ENCODE measurements at regions not wholly inside any gene's neighbourhood (a gene's known extent, or its start where the extent isn't known, plus 50 kb on each side); places are given as distances from the start of the nearest gene placed in this dataset.

DNA sequence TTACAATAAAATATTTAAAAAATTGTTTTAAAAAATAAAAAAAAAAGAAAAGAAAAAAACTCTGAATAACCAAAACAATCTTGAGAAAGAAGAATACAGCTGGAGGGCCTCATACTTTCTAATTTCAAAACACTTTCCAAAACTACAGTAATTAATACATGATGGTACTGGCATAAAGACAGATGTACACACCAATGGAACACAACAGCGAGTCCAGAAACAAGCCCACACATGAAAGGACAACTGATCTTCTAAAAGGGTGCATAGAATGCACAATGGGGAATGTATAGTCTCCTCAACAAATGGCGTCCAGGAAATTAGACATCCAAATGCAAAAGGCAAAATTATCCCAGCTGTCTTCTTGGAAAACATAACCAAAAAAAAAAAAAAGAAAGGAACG is 99.6 kb downstream of the LURAP1L start:
- TF ChIP-seq YY1 (IDR thresholded peaks at IDR 0.05; ENCODE audit: insufficient read depth, insufficient read length) (no peak), ZNF274 (IDR thresholded peaks at IDR 0.05; ENCODE audit: low read depth, low read length) (no peak), SUZ12 (IDR thresholded peaks at IDR 0.05; ENCODE audit: extremely low read depth, insufficient read depth, insufficient read length) (no peak)
